H1 (cell line): ENCODE measurements at regions not wholly inside any gene's neighbourhood (a gene's known extent, or its start where the extent isn't known, plus 50 kb on each side); places are given as distances from the start of the nearest gene placed in this dataset.

Experiments used
- RBBP5 ChIP-seq: IDR thresholded peaks from 2 replicates; pipeline ENCODE4 v1.7.1; 2012; ENCODE audit warnings: low read depth, mild to moderate bottlenecking, inconsistent platforms, low read length, moderate library complexity, borderline replicate concordance
- SP4 ChIP-seq: IDR thresholded peaks from 2 replicates; pipeline ENCODE4 v1.6.1; 2012; ENCODE audit warnings: low read length, inconsistent platforms

DNA sequence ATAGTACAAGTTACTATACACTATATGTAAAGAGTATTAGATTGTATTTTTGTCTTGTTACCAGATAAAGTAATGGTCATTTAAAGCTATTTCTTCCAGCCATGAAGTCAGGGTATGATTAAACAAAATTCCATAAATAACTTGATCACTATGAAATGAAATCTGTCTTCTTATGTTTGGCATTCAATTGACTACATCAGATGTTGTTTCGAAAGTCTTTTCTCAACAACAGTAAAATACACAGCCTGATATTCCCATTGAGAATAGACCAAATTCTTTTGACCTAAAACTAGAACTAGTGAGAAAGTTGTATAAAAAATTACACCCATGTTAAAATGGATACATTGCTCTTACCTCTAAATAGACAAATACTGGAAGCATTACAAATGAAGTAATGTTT is 134.6 kb upstream of the ADAMTS5 start (continued):
- TF ChIP-seq SP4: no peak
- TF ChIP-seq RBBP5: no peak
